Iris pigment epithelial cell (primary cell): ENCODE measurements at regions not wholly inside any gene's neighbourhood (a gene's known extent, or its start where the extent isn't known, plus 50 kb on each side); places are given as distances from the start of the nearest gene placed in this dataset.

Experiments used
- DNase-seq: peaks from one replicate; pipeline ENCODE4 v3.0.0-alpha.2; 2011; ENCODE audit warnings: low read depth

- DNase-seq: no peak
These were observed 279.0 kb downstream of the ATXN7L3B start for GRCh38 chr12:74816398-74817175.

DNA sequence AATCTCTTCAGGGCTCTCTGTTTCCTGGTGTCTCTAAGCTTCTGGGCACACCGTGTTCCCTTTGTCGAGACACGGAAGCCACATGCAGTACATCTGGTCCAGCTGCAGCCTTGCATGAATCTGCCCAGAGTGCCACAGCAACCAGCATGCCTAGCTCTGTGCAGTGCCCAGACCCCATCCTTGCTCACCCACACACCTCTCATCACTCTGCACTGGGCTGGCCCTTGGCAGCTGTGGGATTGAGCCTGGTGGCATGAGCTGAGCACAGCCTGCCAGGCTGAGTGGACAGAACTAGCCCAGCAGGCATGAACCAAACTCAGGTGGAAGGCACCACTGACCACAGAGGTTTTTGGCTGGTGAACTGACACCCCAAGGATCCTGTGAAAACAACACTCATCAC is 279.9 kb downstream of the ATXN7L3B start:
- no peak for DNase-seq

- no peak for DNase-seq
These were observed 280.8 kb downstream of the ATXN7L3B start for GRCh38 chr12:74818412-74818811.

GRCh38 chr12:74820324-74820723 is 282.7 kb downstream of the ATXN7L3B start:
- no peak for DNase-seq

- DNase-seq: no peak
These were observed 298.9 kb downstream of the ATXN7L3B start for GRCh38 chr12:74836567-74836966.

GRCh38 chr12:74846116-74846515 is 308.5 kb downstream of the ATXN7L3B start:
- no peak for DNase-seq

DNA sequence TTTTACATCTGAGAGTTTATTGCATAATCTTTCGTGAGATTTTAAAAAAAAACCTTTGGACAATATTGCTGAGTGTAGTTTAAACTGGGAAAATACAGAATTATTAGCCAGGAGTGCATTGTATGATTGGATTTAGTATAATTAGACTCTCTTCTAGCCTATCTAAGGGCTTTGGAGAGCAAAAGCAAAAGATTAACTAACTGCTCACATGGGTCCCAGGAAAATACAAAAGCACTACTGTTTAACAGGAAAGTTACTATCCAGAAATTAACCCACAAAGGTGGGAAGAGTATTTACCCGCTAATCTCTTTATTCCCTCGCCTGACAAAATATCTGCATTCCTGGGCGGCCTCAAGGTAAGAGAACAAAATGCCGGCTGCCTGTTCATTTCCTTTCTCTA is 309.5 kb downstream of the ATXN7L3B start:
- no peak for DNase-seq

DNA sequence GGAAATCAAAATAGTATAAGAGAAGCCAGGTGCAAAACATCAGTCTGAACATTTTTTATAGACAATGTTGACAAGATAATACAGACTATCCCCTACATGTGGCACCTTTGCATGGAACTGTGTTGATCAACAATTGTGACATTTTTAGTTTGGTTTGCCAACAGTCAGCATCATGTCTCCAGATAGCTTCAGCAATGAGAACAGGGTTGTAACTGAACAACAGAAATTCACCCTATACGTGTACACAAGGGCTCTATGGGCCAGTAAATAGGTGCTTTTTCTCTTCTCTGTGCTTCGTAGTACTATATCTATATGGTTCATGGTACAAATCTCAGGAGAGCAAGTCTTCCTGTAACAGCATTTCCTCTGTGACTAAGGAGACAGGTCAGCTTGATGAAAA is 310.4 kb downstream of the ATXN7L3B start:
- DNase-seq: no peak

DNA sequence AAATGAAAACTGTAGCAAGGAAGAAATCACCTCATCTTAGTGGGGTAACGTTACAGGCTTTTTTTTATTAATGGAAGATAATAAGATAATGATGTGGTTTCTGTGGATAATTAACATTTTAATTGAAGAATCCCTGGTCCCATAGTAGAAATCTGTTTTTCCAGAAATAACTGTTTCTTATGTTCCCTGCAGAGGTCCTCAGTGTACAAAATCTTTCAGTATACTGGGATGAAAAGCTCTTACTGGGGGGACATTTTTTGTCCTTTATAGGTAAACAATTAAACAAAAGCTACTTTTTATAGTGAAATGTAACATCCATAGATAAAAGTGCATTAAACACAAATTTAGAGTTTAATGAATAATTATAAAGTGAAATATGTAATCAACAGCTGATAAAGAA is 312.2 kb downstream of the ATXN7L3B start:
- DNase-seq: peak; percentile 1

GRCh38 chr12:74871817-74872216 is 334.2 kb downstream of the ATXN7L3B start:
- DNase-seq: no peak

- no peak for DNase-seq
These were observed 323.9 kb downstream of the KCNC2 start for GRCh38 chr12:74885775-74886174.

DNA sequence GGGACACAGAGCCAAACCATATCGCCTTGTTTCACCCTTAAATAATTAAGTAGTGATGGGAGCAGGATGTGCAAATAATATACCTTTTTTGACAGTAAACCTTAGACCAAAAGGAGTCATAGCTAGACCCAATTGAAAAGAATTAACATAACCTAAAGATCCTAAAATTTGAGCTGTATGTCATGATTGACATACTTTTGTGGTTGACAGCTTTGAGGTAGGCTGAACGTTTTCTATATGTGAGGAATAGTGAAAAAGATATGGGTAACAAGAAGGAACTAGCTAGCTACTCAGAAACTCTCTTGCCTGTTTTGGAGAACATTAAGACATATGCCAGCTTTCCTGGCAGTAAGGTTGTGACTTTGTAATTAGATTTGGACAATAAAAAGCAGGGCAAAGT is 320.6 kb downstream of the KCNC2 start:
- DNase-seq: no peak

DNA sequence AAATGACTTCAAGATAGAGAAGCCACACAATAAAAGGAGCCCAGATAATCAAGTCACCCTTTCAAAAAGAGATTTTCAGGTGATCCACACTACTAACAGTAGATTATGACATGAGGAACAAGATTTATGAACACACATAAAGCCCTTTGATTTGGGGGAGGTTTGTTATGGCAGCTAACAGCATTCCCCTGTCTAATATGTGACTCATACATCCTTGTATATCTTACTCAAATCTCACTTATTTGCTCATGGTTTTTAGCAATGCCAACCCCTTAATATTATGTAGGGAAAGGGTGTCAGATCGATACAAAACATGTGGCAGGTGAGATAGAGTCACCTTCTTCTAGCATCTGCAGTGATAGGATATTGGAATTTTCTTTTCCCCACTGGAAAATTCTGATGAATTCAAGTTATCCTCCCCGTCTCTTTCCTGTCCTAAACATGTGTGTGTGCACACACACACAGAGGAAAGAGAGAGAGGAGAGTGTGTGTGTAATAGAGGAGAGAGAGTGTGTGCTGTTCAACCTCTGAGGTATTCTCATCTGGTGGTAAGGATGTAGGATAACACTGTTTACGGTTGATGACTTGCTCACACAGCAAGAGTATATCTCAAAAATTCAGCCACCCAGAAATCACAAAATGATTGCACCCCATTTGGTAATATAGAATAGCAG is 319.9 kb downstream of the KCNC2 start:
- DNase-seq: peak; percentile 71

DNA sequence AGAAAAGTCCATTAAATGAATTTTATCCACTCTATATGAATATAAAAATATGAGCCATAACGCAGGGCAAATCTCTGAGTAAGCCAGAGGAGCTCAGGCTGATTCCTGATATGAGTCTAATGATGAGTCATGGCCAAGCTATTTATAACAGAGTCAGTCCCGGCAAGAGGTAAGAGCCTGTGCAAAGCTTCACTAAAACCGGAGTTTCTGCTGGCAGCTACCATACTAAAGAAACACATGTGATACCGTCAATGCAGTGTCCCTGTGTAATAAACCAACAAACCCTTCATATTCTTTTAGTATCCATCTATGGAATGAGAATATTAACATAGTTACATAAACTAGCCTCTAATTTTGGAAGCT is 319.4 kb downstream of the KCNC2 start:
- peak; percentile 93 for DNase-seq

GRCh38 chr12:74891083-74891668 is 318.5 kb downstream of the KCNC2 start:
- DNase-seq: peak; percentile 12

GRCh38 chr12:74892057-74892633 is 317.5 kb downstream of the KCNC2 start:
- DNase-seq: no peak

GRCh38 chr12:74896186-74896585 is 313.5 kb downstream of the KCNC2 start:
- peak; percentile 54 for DNase-seq

- no peak for DNase-seq
These were observed 312.0 kb downstream of the KCNC2 start for GRCh38 chr12:74897425-74898211.

- peak; percentile 33 for DNase-seq
These were observed 310.4 kb downstream of the KCNC2 start for GRCh38 chr12:74899031-74899829.

DNA sequence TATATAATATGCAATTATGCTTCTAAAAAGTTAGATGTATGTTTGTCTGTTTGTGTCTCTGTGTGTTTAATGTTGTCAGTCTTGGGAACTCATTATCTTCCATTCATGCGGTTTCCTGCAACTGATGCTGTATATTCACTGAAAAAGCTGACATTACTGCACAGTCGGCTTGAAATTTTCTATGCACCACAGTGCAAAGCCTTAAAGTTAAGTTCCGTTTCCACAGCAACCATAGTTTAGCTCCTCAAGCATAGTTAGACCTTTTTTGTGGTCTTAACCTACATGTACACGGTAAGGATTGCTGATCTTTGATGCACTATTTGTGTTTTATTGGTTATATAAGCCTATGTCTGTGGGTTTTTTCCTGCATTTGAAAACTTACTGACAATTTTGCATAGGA is 309.4 kb downstream of the KCNC2 start:
- no peak for DNase-seq

DNA sequence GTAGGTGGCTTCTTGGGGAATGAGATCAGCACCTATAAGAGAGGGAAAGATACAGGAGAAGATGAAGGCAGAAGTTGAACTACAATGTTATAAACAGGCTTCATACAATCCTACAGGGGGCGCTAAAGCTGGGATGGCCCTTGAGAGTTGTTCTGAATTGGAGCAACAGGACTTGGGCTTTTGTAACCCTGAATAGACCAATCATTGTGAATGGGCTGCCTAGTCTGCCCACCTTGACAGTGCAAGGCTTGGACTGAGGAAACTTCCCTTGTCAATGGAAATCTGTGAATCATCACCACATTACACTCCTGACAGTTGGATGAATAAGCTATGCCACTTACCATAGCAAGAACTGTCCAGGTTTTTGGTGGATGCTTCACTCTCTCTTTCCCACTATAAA is 306.1 kb downstream of the KCNC2 start:
- peak; percentile 5 for DNase-seq
